ENCODE measurements at regions not wholly inside any gene's neighbourhood (a gene's known extent, or its start where the extent isn't known, plus 50 kb on each side); places are given as distances from the start of the nearest gene placed in this dataset.

- H3K36me3 ChIP-seq (ENCODE audit: low read depth, missing control alignments) = no peaks in the 10 kb centered on the region
- no peaks in the 10 kb centered on the region for H3K9me3 ChIP-seq
- DNase-seq = no peak
- H3K4me3 ChIP-seq = no peak overlapping the region
- TF ChIP-seq CTCF (IDR thresholded peaks at IDR 0.05) = no peak
- TF ChIP-seq POLR2A (IDR thresholded peaks at IDR 0.05) = no peak
- WGBS, 2 donors = 81 to 83% methylated on average over 9 of the region's 9 CpGs
- no peaks in the 10 kb centered on the region for H3K27me3 ChIP-seq
- H3K27ac ChIP-seq = no peak overlapping the region
- H3K4me1 ChIP-seq = no peaks in the 10 kb centered on the region
- intact Hi-C loops (cut with DNase I; ENCODE audit: low total_unique reads) = no loop called here
Observed at GRCh38 chr14:30260833-30261607, 297.9 kb upstream of the G2E3 start.

- no peaks in the 10 kb centered on the region for H3K27me3 ChIP-seq
- no peak overlapping the region for H3K27ac ChIP-seq
- intact Hi-C loops (cut with DNase I; ENCODE audit: low total_unique reads) = no loop called here
- TF ChIP-seq CTCF (IDR thresholded peaks at IDR 0.05) (no peak), POLR2A (IDR thresholded peaks at IDR 0.05) (no peak)
- H3K36me3 ChIP-seq (ENCODE audit: low read depth, missing control alignments) = no peaks in the 10 kb centered on the region
- no peak for DNase-seq
- no peaks in the 10 kb centered on the region for H3K9me3 ChIP-seq
- H3K4me1 ChIP-seq = no peaks in the 10 kb centered on the region
- H3K4me3 ChIP-seq = no peak overlapping the region
Observed at GRCh38 chr14:30264161-30264560, 294.8 kb upstream of the G2E3 start.

- WGBS, 2 donors = 89 to 95% methylated on average over 3 of the region's 3 CpGs
- intact Hi-C loops (cut with DNase I; ENCODE audit: low total_unique reads) = no loop called here
- H3K9me3 ChIP-seq = no peaks in the 10 kb centered on the region
- H3K4me3 ChIP-seq = no peak overlapping the region
- peaks cover 4% of the 10 kb centered on the region for H3K4me1 ChIP-seq
- H3K36me3 ChIP-seq (ENCODE audit: low read depth, missing control alignments) = no peaks in the 10 kb centered on the region
- DNase-seq = no peak
- TF ChIP-seq CTCF (IDR thresholded peaks at IDR 0.05) (no peak), POLR2A (IDR thresholded peaks at IDR 0.05) (no peak)
- H3K27me3 ChIP-seq = no peaks in the 10 kb centered on the region
- H3K27ac ChIP-seq = no peak overlapping the region
Observed at GRCh38 chr14:30266290-30266689, 292.7 kb upstream of the G2E3 start.

- H3K4me3 ChIP-seq = no peak overlapping the region
- H3K27ac ChIP-seq = no peak overlapping the region
- H3K27me3 ChIP-seq = no peaks in the 10 kb centered on the region
- DNase-seq = no peak
- no peaks in the 10 kb centered on the region for H3K9me3 ChIP-seq
- 41 to 55% methylated on average over 1 of the region's 1 CpG for WGBS, 2 donors
- H3K36me3 ChIP-seq (ENCODE audit: low read depth, missing control alignments) = no peaks in the 10 kb centered on the region
- no peak for TF ChIP-seq POLR2A (IDR thresholded peaks at IDR 0.05)
- TF ChIP-seq CTCF (IDR thresholded peaks at IDR 0.05) = no peak
- intact Hi-C loops (cut with DNase I; ENCODE audit: low total_unique reads) = no loop called here
- peaks cover 4% of the 10 kb centered on the region for H3K4me1 ChIP-seq
Observed at GRCh38 chr14:30267141-30267540, 291.8 kb upstream of the G2E3 start.
